Sciatic nerve (tissue), 2 donors: ENCODE measurements at regions not wholly inside any gene's neighbourhood (a gene's known extent, or its start where the extent isn't known, plus 50 kb on each side); places are given as distances from the start of the nearest gene placed in this dataset.
"Not testable (repeated sequence)": the region's sequence is repeated elsewhere in the genome, so short reads cannot be mapped to it uniquely, and the experiment has no call there.

Source experiments
- ATAC-seq: fragments of 200-7000 bp; cut with Tn5 transposase; one replicate; pipeline ENCODE4 v1.9.1; 2020; ENCODE audit warnings: mild to moderate bottlenecking, moderate library complexity
- DNase-seq: peaks from one replicate; pipeline ENCODE4 v3.0.0-alpha.2; 2020; ENCODE audit warnings: low spot score
- intact Hi-C: fragments of 100-400 bp; cut with DNase I; formaldehyde crosslinking; loops from one replicate; pipeline ENCODE4 v1.14.2; 2022
- donor health status: DM: no; HTN: no; CAD: no.
- donor health status: DM: no; HTN: no; CAD: no.

DNA sequence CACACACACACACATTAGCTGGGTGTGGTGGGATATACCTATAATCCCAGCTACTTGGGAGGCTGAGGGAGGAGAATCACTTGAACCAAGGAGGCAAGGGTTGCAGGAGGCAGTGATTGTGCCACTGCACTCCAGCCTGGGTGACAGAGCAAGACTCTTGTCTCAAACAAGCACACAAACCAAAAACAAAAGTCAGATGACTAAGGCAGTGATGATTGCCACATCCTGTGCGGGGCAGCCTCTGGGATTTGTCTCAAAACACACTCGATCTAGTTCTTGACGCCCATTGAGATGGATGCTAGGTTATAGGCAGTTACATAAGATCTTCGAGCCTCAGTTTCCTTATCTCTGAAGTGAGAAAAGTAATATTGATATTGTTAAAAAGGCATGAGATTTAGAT lies 57.8 kb upstream of the NBPF8 start:
- ATAC-seq, intact Hi-C loops, DNase-seq: not testable (repeated sequence)

DNA sequence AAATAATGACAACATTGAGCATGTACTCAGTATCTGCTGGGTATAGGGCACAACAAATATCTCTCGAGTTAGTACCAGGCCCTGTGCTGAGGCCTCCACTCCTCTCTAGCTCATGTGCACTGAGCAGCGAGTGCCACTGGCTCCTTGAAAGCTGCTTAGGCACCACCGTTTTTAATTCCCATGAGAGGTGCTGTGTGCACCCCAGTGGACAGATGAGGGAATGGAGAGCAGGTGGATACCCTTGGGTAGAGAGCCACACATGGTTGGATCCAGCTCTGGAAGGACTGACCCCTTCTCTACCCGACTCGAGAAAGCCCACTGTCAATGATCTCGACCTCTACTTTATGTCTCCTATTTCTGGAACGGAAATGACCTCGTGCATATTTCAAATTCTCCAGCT lies 58.7 kb upstream of the NBPF8 start:
- intact Hi-C loops, DNase-seq, ATAC-seq: not testable (repeated sequence)

DNA sequence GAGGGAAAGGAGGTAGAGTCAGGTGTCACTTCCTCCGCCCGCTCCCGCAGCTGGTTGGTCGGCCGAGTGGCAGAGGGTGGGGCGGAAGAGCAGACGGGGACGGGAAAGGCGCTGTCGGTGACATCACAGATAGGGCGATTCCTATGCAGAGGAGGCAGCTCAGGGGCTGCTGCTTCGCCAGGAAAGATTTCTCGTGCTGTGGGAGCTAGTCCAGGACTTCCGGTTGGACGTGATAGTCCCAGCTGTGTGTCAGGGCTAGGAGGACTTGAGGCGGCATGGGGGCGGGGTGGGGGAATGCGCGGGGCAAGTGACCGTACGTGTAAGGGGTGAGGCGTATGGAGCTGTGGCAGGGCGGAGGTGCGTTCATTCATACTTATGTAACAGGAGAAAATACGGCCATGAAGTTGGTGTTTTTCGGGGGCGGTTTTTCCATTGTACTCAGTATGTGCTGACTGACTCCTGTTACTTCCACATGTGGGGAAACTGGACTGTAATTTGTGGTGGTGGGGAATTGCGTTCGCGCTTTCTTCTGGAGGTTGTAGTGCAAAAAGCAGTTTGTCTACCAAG lies 60.1 kb upstream of the NBPF8 start:
- peak; percentile 64 for DNase-seq
- intact Hi-C loops: not testable (repeated sequence)
- ATAC-seq: peak; percentile 100

DNA sequence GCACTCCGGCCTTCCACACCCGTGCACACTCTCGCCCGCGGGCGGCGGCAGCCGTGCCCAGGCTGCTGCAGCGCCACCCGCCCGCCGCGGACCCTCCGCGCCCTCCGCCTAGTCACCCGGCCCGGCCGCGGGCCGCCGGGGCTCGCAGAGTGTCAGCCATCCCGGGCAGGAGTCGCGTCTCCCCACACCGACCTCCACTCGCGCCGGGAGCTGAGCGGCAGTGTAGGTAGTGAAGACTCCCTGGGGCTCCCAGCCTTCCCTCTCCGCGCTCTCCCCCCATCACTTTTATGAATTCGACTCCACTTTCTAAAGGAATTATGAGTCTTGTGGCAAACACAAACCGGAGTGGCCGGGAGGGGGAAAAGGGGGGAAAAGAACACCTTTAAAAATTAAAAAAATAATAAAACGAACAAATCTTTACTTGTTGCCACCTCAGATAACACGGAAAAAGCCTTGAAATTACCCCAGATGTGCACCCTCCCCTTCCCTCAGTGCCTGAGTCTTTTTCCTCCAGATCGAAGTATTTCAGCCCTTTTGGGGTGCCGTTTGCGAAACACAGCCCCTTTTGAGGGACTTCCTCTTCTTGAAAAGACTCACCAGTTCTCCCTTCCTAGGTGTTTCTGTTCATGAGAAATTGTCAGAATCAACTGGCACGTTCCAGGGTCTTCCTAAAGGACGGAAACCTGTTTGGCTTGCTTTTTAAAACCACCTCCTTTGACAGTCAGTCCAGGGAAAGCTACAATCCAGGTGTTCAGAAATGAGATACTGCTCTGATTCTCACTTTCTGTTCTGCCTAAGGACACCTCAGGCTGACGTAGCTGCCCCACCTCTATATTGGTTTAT lies 72.4 kb upstream of the NBPF8 start:
- DNase-seq, ATAC-seq, intact Hi-C loops: not testable (repeated sequence)

DNA sequence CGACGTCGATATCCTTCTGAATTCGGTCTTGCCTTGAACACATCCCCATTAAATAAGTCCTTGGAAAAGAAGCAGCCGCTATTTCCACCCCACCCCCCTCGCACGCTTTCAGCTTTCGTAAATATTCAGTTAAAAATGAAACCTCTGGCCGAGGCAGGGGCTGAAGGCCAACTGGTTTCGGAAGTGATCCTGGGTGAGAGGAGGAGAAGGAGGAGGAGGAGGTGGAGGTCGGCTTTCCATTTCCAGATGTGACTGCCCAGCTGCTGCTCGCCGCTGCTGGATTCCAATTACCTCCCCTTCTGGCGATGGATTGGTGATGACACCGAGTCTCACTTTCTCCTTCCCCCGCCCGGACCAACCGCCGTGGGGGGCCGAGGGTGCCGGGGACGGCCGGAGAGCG lies 73.1 kb upstream of the NBPF8 start:
- peak; percentile 46 for ATAC-seq
- DNase-seq, intact Hi-C loops: not testable (repeated sequence)

DNA sequence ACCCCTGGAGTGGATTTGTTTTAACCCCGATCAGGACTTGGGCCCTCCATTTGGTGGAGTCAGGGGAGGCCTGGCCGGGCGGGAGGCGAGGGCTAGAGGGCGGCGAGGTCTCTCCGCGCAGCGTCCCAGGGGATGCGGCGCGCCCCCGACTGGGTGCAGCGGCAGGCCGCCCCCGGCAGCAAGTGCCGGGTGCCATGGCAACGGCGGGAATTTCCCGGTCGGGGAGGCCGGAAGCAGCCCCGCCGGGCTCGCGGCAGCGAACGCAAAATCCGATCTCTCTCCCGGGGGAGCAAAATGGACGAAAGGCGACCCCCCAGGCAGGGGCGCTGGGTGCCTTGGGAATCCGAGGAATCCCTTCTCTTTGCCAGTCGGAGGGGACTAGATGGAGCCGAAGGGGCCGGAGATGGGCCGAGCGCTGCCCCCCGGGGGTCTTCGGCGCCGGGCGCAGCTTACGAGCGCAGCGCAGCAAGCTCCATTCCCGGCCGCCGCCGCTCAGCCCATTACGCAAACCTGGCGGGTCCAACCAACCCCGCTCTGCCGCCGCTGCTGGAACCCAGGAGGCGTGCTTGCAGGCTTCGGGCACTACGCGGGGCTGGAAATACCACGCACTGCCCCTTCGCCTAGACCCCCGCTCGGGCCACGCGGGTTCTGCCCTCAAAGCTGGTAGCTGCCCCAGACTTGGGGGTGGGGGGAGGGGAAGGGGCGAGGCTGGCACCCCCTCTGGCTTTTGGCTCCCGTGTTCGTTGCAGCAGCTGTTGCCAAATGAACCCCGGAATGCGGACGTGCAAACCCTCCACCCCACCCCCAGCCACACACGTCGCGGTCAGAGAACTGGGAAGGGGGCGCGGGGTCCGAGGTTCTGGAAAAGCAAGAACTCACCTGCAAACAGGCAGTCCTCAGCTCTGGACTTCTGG lies 73.7 kb upstream of the NBPF8 start:
- intact Hi-C loops, ATAC-seq: not testable (repeated sequence)
- DNase-seq: peak; percentile 67

DNA sequence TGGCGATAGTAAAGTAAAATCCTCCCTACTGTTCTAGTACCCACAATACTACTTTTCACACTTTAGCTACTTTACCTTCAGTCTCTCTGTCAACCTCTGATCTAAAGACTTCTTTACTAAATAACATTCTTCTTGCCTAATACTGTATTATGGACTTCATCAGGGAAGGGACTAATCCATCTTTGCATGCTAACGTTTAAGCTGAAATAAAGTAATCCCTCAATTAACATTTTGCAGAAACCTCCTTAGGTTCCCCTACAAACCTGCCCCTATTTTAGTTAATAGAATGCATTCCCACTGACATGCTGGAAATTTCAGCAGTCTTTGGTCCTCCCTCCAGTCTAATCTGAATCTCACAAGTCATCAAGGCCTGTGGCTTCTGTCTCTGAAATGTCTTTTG lies 99.1 kb upstream of the NBPF8 start:
- ATAC-seq, intact Hi-C loops, DNase-seq: not testable (repeated sequence)

DNA sequence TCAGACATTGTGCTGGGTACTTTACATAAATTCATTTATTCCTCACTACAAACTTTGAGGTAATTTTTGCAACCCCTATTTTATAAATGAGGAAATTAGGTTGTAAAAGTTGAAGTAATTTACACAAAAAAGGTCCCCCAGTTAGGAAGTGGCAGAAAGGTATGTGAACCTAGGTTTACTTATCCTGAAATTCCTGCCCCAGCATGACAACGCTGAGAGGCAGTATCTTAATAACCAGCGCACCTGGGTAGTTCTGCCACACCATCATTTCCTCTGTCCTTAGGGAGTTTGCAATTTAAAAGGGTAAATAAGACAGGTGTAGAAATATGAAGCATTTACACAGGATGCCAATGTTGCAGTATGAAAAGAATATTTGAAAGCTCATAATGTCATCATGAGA lies 102.9 kb upstream of the NBPF8 start:
- intact Hi-C loops, DNase-seq, ATAC-seq: not testable (repeated sequence)

DNA sequence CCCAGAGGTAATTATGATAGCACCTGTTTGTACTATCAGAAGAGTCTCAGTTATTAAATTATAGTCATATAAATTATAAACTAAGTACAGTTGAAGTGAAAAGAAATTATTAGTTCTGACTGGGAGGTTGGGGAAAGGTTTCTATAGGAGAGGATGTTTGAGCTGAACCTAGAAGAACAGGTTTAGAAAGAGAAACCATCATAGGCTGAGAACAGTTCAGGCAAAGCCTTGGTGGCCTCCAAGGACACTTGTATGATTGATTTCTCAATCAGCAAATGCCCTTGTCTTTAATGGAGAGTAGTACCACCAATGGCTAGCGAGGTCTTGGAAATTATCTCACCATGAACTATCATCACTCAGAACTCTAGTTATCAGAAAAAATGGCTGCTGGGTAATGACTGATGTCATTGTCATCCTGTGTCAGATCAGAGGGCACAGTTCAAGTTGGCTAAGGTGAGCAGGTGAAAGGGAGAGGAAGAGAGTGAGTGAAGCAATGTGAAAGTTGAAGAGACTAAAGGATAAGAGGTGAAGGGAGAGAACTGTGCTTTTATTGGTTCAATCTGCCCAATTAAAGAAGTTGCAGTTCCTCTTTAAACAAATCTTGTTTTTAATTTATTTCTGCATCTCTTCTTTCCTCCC lies 105.8 kb upstream of the NBPF8 start:
- ATAC-seq, DNase-seq, intact Hi-C loops: not testable (repeated sequence)

DNA sequence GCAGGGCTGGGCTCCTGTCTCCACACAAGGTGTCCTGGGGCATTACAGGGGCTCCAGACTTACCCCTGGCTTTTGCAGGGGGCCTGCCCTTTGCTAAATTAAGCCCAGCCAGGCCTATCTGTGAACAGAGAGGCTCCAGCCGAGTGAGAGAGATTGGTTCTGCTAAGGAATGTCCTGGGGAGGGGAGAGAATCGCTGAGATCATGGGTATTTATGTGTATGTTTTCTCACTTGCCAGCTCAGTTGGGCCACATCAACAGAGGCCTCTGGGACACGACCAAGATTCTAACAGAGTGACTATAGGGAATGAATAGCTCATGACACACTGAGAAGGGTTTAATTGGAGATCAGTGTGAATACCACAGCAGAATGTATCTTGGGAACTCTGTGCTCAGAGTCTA lies 109.8 kb upstream of the NBPF8 start:
- peak; percentile 91 for ATAC-seq
- intact Hi-C loops, DNase-seq: not testable (repeated sequence)

DNA sequence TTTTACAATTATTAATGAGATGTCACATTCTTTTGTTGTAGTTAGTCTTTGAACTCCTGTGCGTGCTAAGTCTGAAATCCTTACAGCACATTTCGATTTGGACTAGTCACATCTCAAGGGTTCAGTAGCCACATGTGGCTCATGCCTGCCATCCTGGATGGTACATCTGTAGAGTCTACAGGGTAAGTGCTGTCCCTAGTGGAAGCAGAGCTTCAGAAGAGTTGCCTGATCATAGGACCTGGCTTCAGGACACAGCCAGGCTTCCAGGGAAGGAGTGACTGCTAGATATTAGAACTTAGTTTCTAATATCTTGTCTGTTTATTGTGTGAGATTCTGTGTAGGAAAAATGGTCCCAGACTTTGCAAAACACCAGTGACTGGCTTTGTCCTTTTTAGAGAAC lies 110.5 kb upstream of the NBPF8 start:
- DNase-seq, intact Hi-C loops: not testable (repeated sequence)
- peak; percentile 55 for ATAC-seq

DNA sequence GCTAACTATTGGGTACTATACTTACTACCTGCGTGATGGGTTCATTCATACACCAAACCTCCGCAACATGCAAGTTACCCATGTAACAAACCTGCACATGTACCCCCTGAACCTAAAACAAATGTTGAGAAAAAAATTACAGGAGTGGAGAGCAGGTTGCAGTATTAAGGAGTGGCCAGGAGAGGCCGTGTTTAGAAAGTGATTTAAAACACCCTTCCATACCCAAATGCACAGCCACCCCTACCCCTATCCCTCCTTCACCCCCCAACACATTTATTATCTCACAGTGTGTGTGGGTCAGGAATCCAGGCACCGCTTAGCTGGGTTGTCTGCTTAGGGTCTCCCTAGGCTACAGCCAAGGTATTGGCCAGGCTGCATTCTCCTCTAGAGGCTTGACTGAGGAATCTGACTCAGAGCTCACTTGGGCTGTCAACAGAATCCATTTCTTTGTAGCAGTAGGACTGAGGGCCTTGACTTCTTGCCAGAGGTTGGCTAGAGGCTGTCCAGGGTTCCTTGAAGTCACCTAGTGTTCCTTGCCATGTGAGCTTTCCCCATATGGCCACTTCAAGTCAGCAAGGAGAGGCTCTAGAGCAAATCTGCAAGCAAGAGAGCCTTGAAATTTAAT lies 115.3 kb upstream of the NBPF8 start:
- DNase-seq, intact Hi-C loops, ATAC-seq: not testable (repeated sequence)

DNA sequence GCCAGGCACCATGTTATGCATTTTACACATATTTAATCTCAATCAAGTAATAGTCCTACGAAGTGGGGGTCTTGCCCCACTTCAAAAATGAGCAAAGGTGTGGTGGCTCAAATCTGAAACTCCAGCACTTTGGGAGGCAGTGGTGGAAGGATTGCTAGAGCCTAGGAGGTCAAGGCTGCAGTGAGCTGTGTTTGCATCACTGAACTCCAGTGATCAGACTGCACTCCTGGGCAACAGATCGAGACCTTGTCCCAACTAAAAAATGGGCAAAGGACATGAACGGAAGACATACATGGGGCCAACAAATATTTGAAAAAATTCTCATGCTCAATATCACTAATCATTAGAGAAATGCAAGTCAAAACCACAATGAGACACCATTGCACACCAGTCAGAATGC lies 116.3 kb upstream of the NBPF8 start:
- not testable (repeated sequence) for DNase-seq

DNA sequence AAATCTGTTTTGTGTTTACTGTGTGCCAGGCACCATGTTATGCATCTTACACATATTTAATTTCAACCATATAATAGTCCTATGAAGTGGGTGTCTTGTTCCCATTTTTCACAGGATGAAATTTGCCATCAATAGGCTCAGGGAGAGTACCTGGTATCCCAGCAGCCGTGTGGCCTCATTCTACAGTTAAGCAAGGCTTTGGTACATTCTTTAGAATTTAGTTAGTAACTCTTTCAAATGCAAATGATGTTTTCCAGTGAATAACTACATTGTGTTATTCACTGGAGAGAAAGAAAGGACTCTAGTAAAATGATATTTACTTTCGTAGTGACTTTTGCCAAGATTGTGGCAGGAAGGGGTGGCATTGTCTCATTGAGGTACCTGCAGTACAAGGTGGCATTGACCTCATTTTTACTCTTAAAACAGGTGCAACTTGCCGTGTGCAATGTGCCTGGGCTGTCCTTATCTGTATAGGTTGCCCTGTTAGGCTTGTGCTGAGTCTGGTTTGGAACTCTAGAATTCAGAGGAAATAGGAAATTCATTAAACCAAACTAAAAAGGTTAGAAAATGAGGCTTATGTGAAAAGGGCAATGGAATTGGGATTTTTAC lies 117.4 kb upstream of the NBPF8 start:
- DNase-seq, intact Hi-C loops, ATAC-seq: not testable (repeated sequence)

More for the DNA sequence above, 116.3 kb upstream of the NBPF8 start:
- ATAC-seq, intact Hi-C loops: not testable (repeated sequence)

DNA sequence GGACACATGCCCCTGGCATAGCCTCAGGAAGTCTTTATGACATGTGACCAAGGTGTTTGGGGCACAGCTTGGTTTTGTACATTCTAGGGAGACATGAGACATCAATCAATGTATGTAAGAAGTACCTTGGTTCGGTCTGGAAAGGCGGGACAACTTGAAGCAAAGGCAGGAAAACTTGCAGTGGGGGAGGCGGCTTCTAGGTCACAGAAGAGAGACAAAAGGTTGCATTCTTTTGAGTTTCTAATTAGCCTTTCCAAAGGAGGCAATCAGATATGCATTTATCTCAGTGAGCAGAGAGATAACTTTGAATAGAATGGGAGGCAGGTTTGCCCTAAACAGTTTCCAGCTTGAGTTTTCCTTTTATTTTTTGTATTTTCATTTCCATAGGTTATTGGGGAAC lies 113.8 kb upstream of the SEC22B start:
- ATAC-seq, intact Hi-C loops, DNase-seq: not testable (repeated sequence)

DNA sequence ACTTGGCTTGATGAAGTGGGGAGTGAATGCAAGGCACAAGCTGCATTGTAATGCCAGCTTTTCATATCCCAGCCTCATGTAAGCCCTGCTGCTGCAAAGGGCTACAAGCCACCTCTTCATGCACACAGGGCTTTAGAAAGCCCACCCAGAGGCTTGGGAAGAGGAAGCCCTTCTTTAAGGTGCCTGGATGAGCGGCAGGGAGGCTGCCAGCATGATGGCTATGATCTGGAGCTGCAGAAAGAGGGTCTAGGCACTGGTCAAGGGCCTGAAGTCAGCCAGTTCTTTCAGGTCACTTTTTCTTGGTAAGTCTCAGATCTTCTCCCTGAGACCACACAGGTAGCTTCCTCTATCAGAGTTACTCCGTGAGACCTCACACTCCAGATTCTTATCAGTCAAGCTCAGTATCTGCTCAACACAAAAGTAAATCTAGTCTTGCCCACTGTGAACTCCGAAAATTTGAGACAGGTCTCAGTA lies 113.3 kb upstream of the SEC22B start:
- DNase-seq, intact Hi-C loops, ATAC-seq: not testable (repeated sequence)

DNA sequence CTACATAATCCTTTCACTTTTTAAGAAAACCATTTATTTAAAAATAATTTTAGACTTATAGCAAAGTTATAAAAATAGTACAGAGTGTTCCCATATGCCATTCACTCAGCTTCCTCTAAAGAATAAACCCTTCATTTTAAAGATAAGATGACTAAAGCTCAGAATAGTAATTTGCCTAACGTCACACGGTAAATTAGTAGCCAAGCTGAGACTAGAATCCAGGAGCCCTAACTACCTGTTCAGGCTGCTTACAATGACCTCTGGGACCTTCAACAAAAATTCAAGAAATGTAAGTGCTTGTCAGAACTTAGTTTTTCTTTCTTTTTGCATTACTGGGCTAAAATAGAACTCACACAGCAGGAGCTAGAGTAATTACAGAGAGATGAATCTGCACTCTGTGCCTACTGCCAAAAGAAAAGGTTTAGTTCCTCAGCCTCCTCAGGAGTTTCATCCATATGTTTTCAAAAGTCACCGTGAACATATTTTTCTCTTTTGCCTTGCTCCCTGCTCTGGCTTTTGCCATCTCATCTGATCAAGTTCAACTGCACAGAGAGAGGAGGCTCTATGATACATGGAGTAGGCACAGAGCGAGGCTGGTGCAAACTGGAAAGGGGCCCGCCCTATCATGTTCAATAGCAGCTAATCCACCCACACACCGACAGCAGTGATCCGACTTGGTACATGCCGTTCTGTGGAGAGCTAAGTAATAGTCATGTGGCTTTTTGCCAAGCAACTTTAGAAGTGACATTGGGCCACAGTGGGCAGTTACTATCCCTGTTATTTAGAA lies 112.7 kb upstream of the SEC22B start:
- ATAC-seq: peak; percentile 97
- intact Hi-C loops, DNase-seq: not testable (repeated sequence)
